Endothelial cell of umbilical vein (primary cell): ENCODE measurements at regions not wholly inside any gene's neighbourhood (a gene's known extent, or its start where the extent isn't known, plus 50 kb on each side); places are given as distances from the start of the nearest gene placed in this dataset.
"Not testable (repeated sequence)": the region's sequence is repeated elsewhere in the genome, so short reads cannot be mapped to it uniquely, and the experiment has no call there.

Experiments
- BruUV-seq: library from RNA; stranded (reverse); fragments of 400-500 nt; replicated peaks from 2 replicates; lab custom pipeline; 2021; lab: Mats Ljungman, UMichigan
- CTCF ChIA-PET: fragments of 300-600, 350-600 bp; sonication (Branson Sonifier 250); formaldehyde crosslinking; loops from one replicate; lab custom pipeline; 2021; ENCODE audit warnings: antibody characterized with exemption, inconsistent platforms; lab: Charles Lee
- POLR2A ChIA-PET: fragments of 300-600, 350-600 bp; sonication (Branson Sonifier 250); formaldehyde crosslinking; loops from one replicate; lab custom pipeline; 2021; ENCODE audit warnings: antibody characterized with exemption, inconsistent platforms; lab: Charles Lee
- DNase-seq: peaks from one replicate; pipeline ENCODE4 v3.0.0-alpha.2; 2011; ENCODE audit warnings: low read depth, low spot score
- FAIRE-seq: peaks from 2 replicates; lab custom pipeline; 2011; peaks lifted over from hg19 to GRCh38; lab: Jason Lieb, UNC
- H2AFZ ChIP-seq: 2 replicates; pipeline ENCODE4 v1.6.0; 2012; ENCODE audit warnings: low read depth, low read length, control low read depth, inconsistent platforms
- H3K27ac ChIP-seq: 2 replicates; pipeline ENCODE4 v1.5.1; 2011; ENCODE audit warnings: low read depth, mild to moderate bottlenecking, control low read depth, low read length, moderate library complexity; ENCODE audit not compliant: insufficient read depth
- H3K27me3 ChIP-seq, 2 experiments: 2 replicates each; pipeline versions ENCODE4 v1.6.0 to v1.6.1; 2011; ENCODE audit warnings: low read length in 2 of 2, mixed read lengths in 1 of 2; ENCODE audit not compliant: control insufficient read depth in 2 of 2, insufficient read depth in 2 of 2
- H3K36me3 ChIP-seq, 2 experiments: 2 replicates in 1 of 2; 3 replicates in 1 of 2; pipeline ENCODE4 v1.5.1; 2011; ENCODE audit warnings: low read length in 2 of 2, mild to moderate bottlenecking in 1 of 2, moderate library complexity in 1 of 2; ENCODE audit not compliant: control insufficient read depth in 2 of 2, insufficient read depth in 2 of 2; ENCODE audit errors: extremely low read depth in 1 of 2
- H3K4me1 ChIP-seq: 3 replicates; pipeline ENCODE4 v1.5.1; 2011; ENCODE audit warnings: mild to moderate bottlenecking, low read length; ENCODE audit not compliant: control insufficient read depth, insufficient read depth; ENCODE audit errors: extremely low read depth
- H3K4me2 ChIP-seq: 2 replicates; pipeline ENCODE4 v1.6.1; 2011; ENCODE audit warnings: low read length, control low read depth, mixed read lengths; ENCODE audit not compliant: insufficient read depth
- H3K4me3 ChIP-seq, 3 experiments: fragments of 200-600 bp in 1 of 3; sonication (generic), shearing (Covaris generic) in 1 of 3; replicated peaks in 1 of 3; 2 replicates each; pipeline ENCODE4 v1.5.1; 2011 to 2016; ENCODE audit warnings: control low read depth in 3 of 3, low read length in 3 of 3, mild to moderate bottlenecking in 2 of 3, inconsistent platforms in 1 of 3, low read depth in 1 of 3, moderate library complexity in 1 of 3; ENCODE audit not compliant: insufficient read depth in 1 of 3
- H3K79me2 ChIP-seq: 2 replicates; pipeline ENCODE4 v1.6.0; 2012; ENCODE audit warnings: low read length, inconsistent platforms; ENCODE audit not compliant: control insufficient read depth, insufficient read depth
- H3K9ac ChIP-seq: replicated peaks from 2 replicates; pipeline ENCODE3; 2011; ENCODE audit warnings: low read length, control low read depth; ENCODE audit not compliant: insufficient read depth; ENCODE audit errors: extremely low read depth
- H3K9me1 ChIP-seq: replicated peaks from 3 replicates; pipeline ENCODE4 v1.6.0; 2011; ENCODE audit warnings: mild to moderate bottlenecking, low read length; ENCODE audit not compliant: control insufficient read depth, insufficient read depth; ENCODE audit errors: extremely low read depth
- H3K9me3 ChIP-seq: replicated peaks from 2 replicates; pipeline ENCODE4 v1.5.1; 2012; ENCODE audit warnings: low read length, inconsistent platforms; ENCODE audit not compliant: control insufficient read depth, insufficient read depth
- H4K20me1 ChIP-seq: replicated peaks from 2 replicates; pipeline ENCODE3; 2011; ENCODE audit warnings: mild to moderate bottlenecking, low read length; ENCODE audit not compliant: control insufficient read depth, insufficient read depth; ENCODE audit errors: extremely low read depth
- CTCF ChIP-seq, 2 donors: IDR thresholded peaks; 1 replicate in 1 of 2; 2 replicates in 1 of 2; pipeline ENCODE4 v1.5.1; 2011; ENCODE audit warnings: low read length in 2 of 2, mild to moderate bottlenecking in 2 of 2, moderate library complexity in 2 of 2, control low read depth in 1 of 2, inconsistent platforms in 1 of 2, low read depth in 1 of 2; ENCODE audit not compliant: insufficient read depth in 1 of 2; ENCODE audit errors: extremely low read depth in 1 of 2
- EZH2 ChIP-seq: IDR thresholded peaks from 2 replicates; pipeline ENCODE4 v1.6.1; 2012; ENCODE audit warnings: borderline replicate concordance, low read depth, mild to moderate bottlenecking, moderate library complexity, low read length, inconsistent platforms; ENCODE audit not compliant: severe bottlenecking
- FOS ChIP-seq: IDR thresholded peaks from 2 replicates; pipeline ENCODE4 v1.6.1; 2011; ENCODE audit warnings: mild to moderate bottlenecking, low read length, moderate library complexity, borderline replicate concordance; ENCODE audit not compliant: insufficient read depth
- GATA2 ChIP-seq: IDR thresholded peaks from 2 replicates; pipeline ENCODE4 v1.7.0; 2011; ENCODE audit warnings: low read depth, mild to moderate bottlenecking, moderate library complexity, mixed read lengths, low read length; ENCODE audit not compliant: insufficient read length, insufficient read depth
- JUN ChIP-seq: IDR thresholded peaks from 2 replicates; pipeline ENCODE4 v1.6.1; 2011; ENCODE audit warnings: borderline replicate concordance, low read depth; ENCODE audit not compliant: insufficient read length, insufficient read depth
- MAX ChIP-seq: IDR thresholded peaks from 2 replicates; pipeline ENCODE4 v1.6.1; 2011; ENCODE audit not compliant: insufficient read depth, insufficient read length
- MYC ChIP-seq: IDR thresholded peaks from one replicate; pipeline ENCODE4 v1.6.1; 2011; ENCODE audit warnings: mild to moderate bottlenecking, low read depth, low read length
- POLR2A ChIP-seq: IDR thresholded peaks from 2 replicates; pipeline ENCODE4 v1.6.1; 2012; ENCODE audit warnings: low read depth, mild to moderate bottlenecking, control low read depth, low read length
- POLR2AphosphoS5 ChIP-seq: IDR thresholded peaks from 2 replicates; pipeline ENCODE4 v1.6.1; 2012; ENCODE audit warnings: low read depth, mild to moderate bottlenecking, control low read depth, low read length, moderate library complexity; ENCODE audit not compliant: insufficient read depth
- dilution Hi-C: fragments of 300-500 bp; cut with MboI; formaldehyde crosslinking; loops from one replicate; pipeline ENCODE4 v1.15.0; 2019; ENCODE audit warnings: low sequenced_read_pairs; ENCODE audit not compliant: extremely low pct_ligation_motif_present
- intact Hi-C: fragments of 100-400 bp; cut with micrococcal nuclease; formaldehyde crosslinking; loops from one replicate; pipeline ENCODE4 v1.10.0; 2022

- H3K4me2 ChIP-seq: no peak overlapping the region
- BruUV-seq: no TSS peak
- ChIA-PET CTCF (no interaction called here), POLR2A (no interaction called here)
- H3K9ac ChIP-seq: no peak overlapping the region
- dilution Hi-C loops (no loop called here), intact Hi-C loops (no loop called here)
- H3K27ac ChIP-seq: no peak overlapping the region
- TF ChIP-seq MYC (no peak), JUN (no peak), GATA2 (no peak), FOS (no peak), MAX (no peak), CTCF (IDR thresholded peaks at IDR 0.05; ENCODE audit: extremely low read depth in 1 of 2, insufficient read depth in 1 of 2, low read depth in 1 of 2, low read length in 2 of 2) (no peak), POLR2A (no peak), POLR2AphosphoS5 (no peak), EZH2 (no peak)
- FAIRE-seq (no peak), DNase-seq (no peak)
- no peaks in the 10 kb centered on the region for H3K4me1 ChIP-seq
- no peaks in the 10 kb centered on the region for H3K36me3 ChIP-seq
- no peaks in the 10 kb centered on the region for H3K27me3 ChIP-seq
- H3K9me3 ChIP-seq: no peaks in the 10 kb centered on the region
- H3K9me1 ChIP-seq: no peaks in the 10 kb centered on the region
- H4K20me1 ChIP-seq: no peaks in the 10 kb centered on the region
- H3K79me2 ChIP-seq: no peaks in the 10 kb centered on the region
- H2AFZ ChIP-seq: no peak overlapping the region
- H3K4me3 ChIP-seq: no peak overlapping the region
These were observed 676.8 kb upstream of the HS3ST1 start for GRCh38 chr4:12105519-12105918.

GRCh38 chr4:12089920-12090319, 661.2 kb upstream of the HS3ST1 start:
- POLR2A ChIA-PET, H3K9ac ChIP-seq, H3K79me2 ChIP-seq, CTCF ChIA-PET, H3K9me1 ChIP-seq, H3K27me3 ChIP-seq, H3K9me3 ChIP-seq, dilution Hi-C loops, H3K4me2 ChIP-seq, BruUV-seq, H3K27ac ChIP-seq, H3K4me3 ChIP-seq, FAIRE-seq, H4K20me1 ChIP-seq, H3K36me3 ChIP-seq, H2AFZ ChIP-seq, DNase-seq, intact Hi-C loops, H3K4me1 ChIP-seq: not testable (repeated sequence)
